HepG2 (cell line): ENCODE measurements at regions not wholly inside any gene's neighbourhood (a gene's known extent, or its start where the extent isn't known, plus 50 kb on each side); places are given as distances from the start of the nearest gene placed in this dataset.

Source experiments
- POLR2A ChIP-seq, 2 experiments: IDR thresholded peaks; 2 replicates each; pipeline ENCODE4 v1.6.1; 2011; ENCODE audit warnings: low read depth in 2 of 2, low read length in 2 of 2, mild to moderate bottlenecking in 1 of 2, moderate library complexity in 1 of 2; ENCODE audit not compliant: insufficient read depth in 1 of 2
- PPARG ChIP-seq: conservative IDR thresholded peaks from 2 replicates; pipeline ENCODE4 v1.6.1; 2016; ENCODE audit warnings: missing biosample characterization, missing genetic modification reagents
- XRCC5 ChIP-seq: fragments of 200-400 bp; formaldehyde crosslinking; optimal IDR thresholded peaks from 2 replicates; pipeline ENCODE3; 2017; ENCODE audit warnings: mild to moderate bottlenecking, low read length
- ZNF274 ChIP-seq: sonication (generic); formaldehyde crosslinking; IDR thresholded peaks from 2 replicates; pipeline ENCODE4 v1.5.1; 2020; ENCODE audit warnings: mild to moderate bottlenecking, missing genetic modification reagents
- ZNF564 ChIP-seq: sonication (generic); formaldehyde crosslinking; IDR thresholded peaks from 2 replicates; pipeline ENCODE4 v1.8.1; 2023; ENCODE audit warnings: mild to moderate bottlenecking, missing genetic modification reagents
- ZNF737 ChIP-seq: sonication (generic); formaldehyde crosslinking; IDR thresholded peaks from 2 replicates; pipeline ENCODE4 v1.5.0; 2020; ENCODE audit warnings: missing genetic modification reagents, mild to moderate bottlenecking, borderline replicate concordance
- TF ChIP-seq, protein P1 (sequence below): sonication (generic); formaldehyde crosslinking; IDR thresholded peaks from 2 replicates; pipeline ENCODE4 v1.5.0; 2020; ENCODE audit warnings: mild to moderate bottlenecking, missing genetic modification reagents, moderate library complexity

DNA sequence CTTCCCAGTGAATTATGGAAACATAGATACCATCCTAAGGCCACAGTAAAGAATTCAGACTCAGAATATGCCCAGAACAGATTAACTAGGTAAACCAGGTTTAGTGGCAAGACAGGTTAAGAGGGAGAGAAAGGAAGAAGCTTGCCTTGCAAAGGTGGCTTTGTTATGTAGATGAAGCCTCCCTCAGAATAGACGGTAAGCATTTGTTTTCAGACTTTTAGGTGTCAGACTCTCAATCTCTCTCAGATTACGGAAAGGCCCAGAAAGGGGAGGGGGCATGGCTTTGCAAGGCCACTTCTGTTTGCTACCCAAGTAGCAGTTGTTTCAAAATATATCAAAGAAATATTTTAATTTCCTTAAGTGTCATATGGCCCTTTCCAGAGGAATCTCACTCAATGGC, 457.1 kb upstream of the BOD1L1 start:
- TF ChIP-seq ZNF564 (CRISPR knock-in tag) (no peak), POLR2A (IDR thresholded peaks at IDR 0.05; ENCODE audit: insufficient read depth in 1 of 2, low read depth in 2 of 2, low read length in 2 of 2) (no peak), ZNF274 (CRISPR knock-in tag) (no peak), XRCC5 (no peak), PPARG (CRISPR knock-in tag) (no peak), ZNF737 (CRISPR knock-in tag) (no peak)
- TF ChIP-seq, protein P1, sequence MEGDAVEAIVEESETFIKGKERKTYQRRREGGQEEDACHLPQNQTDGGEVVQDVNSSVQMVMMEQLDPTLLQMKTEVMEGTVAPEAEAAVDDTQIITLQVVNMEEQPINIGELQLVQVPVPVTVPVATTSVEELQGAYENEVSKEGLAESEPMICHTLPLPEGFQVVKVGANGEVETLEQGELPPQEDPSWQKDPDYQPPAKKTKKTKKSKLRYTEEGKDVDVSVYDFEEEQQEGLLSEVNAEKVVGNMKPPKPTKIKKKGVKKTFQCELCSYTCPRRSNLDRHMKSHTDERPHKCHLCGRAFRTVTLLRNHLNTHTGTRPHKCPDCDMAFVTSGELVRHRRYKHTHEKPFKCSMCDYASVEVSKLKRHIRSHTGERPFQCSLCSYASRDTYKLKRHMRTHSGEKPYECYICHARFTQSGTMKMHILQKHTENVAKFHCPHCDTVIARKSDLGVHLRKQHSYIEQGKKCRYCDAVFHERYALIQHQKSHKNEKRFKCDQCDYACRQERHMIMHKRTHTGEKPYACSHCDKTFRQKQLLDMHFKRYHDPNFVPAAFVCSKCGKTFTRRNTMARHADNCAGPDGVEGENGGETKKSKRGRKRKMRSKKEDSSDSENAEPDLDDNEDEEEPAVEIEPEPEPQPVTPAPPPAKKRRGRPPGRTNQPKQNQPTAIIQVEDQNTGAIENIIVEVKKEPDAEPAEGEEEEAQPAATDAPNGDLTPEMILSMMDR (CRISPR knock-in tag): no peak
